Germinal center (tissue), 1 donor: ENCODE measurements at regions not wholly inside any gene's neighbourhood (a gene's known extent, or its start where the extent isn't known, plus 50 kb on each side); places are given as distances from the start of the nearest gene placed in this dataset.
A peak's percentile ranks its signal among the peaks of the same experiment; 100 is the strongest.

ENCODE experiments used
- DNase-seq: peaks from one replicate; pipeline ENCODE4 v3.0.0; 2012; ENCODE audit warnings: mixed read lengths, low spot score

- no peak for DNase-seq
These were observed 362.9 kb downstream of the ZEB2 start for GRCh38 chr2:144156736-144157640.

GRCh38 chr2:144154205-144154604 is 365.7 kb downstream of the ZEB2 start:
- DNase-seq = no peak

GRCh38 chr2:144152817-144153271 is 367.1 kb downstream of the ZEB2 start:
- peak; percentile 3 for DNase-seq

- DNase-seq = no peak
These were observed 368.1 kb downstream of the ZEB2 start for GRCh38 chr2:144151851-144152250.

GRCh38 chr2:144151405-144151804 is 368.5 kb downstream of the ZEB2 start:
- DNase-seq = no peak

- DNase-seq = no peak
These were observed 372.6 kb downstream of the ZEB2 start for GRCh38 chr2:144147356-144147755.

GRCh38 chr2:144146876-144147275 is 373.0 kb downstream of the ZEB2 start:
- no peak for DNase-seq

- no peak for DNase-seq
These were observed 373.8 kb downstream of the ZEB2 start for GRCh38 chr2:144146076-144146475.

GRCh38 chr2:144143294-144144151 is 376.4 kb downstream of the ZEB2 start:
- DNase-seq = no peak

- DNase-seq = no peak
These were observed 379.0 kb downstream of the ZEB2 start for GRCh38 chr2:144140891-144141290.

- no peak for DNase-seq
These were observed 382.1 kb downstream of the ZEB2 start for GRCh38 chr2:144137705-144138428.

- no peak for DNase-seq
These were observed 382.6 kb downstream of the ZEB2 start for GRCh38 chr2:144137272-144137671.

- DNase-seq = no peak
These were observed 383.5 kb downstream of the ZEB2 start for GRCh38 chr2:144136297-144137010.

GRCh38 chr2:144133936-144134665 is 385.8 kb downstream of the ZEB2 start:
- no peak for DNase-seq

- DNase-seq = no peak
These were observed 387.6 kb downstream of the ZEB2 start for GRCh38 chr2:144132357-144132756.

- DNase-seq = no peak
These were observed 388.9 kb downstream of the ZEB2 start for GRCh38 chr2:144131042-144131441.

- DNase-seq = no peak
These were observed 389.4 kb downstream of the ZEB2 start for GRCh38 chr2:144130551-144130950.

GRCh38 chr2:144128130-144128746 is 391.7 kb downstream of the ZEB2 start:
- DNase-seq = no peak

- no peak for DNase-seq
These were observed 392.2 kb downstream of the ZEB2 start for GRCh38 chr2:144127693-144128092.

- no peak for DNase-seq
These were observed 393.6 kb downstream of the ZEB2 start for GRCh38 chr2:144126302-144126701.
